Inferior parietal cortex (tissue), 1 donor: ENCODE measurements at regions not wholly inside any gene's neighbourhood (a gene's known extent, or its start where the extent isn't known, plus 50 kb on each side); places are given as distances from the start of the nearest gene placed in this dataset.

Experiments
- DNase-seq: peaks from one replicate; pipeline ENCODE4 v3.0.0-alpha.2; 2016; ENCODE audit errors: extremely low spot score

GRCh38 chr10:128897401-128898129 is 569.5 kb upstream of the MGMT start:
- DNase-seq = no peak

- DNase-seq = no peak
Measured at GRCh38 chr10:128898133-128898915, 568.7 kb upstream of the MGMT start.

- DNase-seq = no peak
Measured at GRCh38 chr10:128898916-128899195, 568.2 kb upstream of the MGMT start.

GRCh38 chr10:128900456-128900855 is 566.6 kb upstream of the MGMT start:
- DNase-seq = no peak

GRCh38 chr10:128901236-128901635 is 565.8 kb upstream of the MGMT start:
- no peak for DNase-seq

GRCh38 chr10:128902031-128902710 is 564.9 kb upstream of the MGMT start:
- DNase-seq = no peak

GRCh38 chr10:128907155-128907941 is 559.7 kb upstream of the MGMT start:
- DNase-seq = no peak

- DNase-seq = no peak
Measured at GRCh38 chr10:128908099-128908498, 558.9 kb upstream of the MGMT start.

GRCh38 chr10:128908499-128908898 is 558.5 kb upstream of the MGMT start:
- no peak for DNase-seq

GRCh38 chr10:128912568-128913311 is 554.3 kb upstream of the MGMT start:
- peak; percentile 71 for DNase-seq

GRCh38 chr10:128914681-128915080 is 552.4 kb upstream of the MGMT start:
- DNase-seq = no peak

- DNase-seq = no peak
Measured at GRCh38 chr10:128915630-128916029, 551.4 kb upstream of the MGMT start.

GRCh38 chr10:128916383-128916782 is 550.7 kb upstream of the MGMT start:
- DNase-seq = no peak

- no peak for DNase-seq
Measured at GRCh38 chr10:128921389-128922022, 545.5 kb upstream of the MGMT start.

GRCh38 chr10:128922172-128922571 is 544.9 kb upstream of the MGMT start:
- no peak for DNase-seq

GRCh38 chr10:128922619-128923196 is 544.3 kb upstream of the MGMT start:
- DNase-seq = no peak

GRCh38 chr10:128924918-128925317 is 542.1 kb upstream of the MGMT start:
- DNase-seq = no peak

- DNase-seq = no peak
Measured at GRCh38 chr10:128926711-128927110, 540.3 kb upstream of the MGMT start.

GRCh38 chr10:128927497-128928161 is 539.4 kb upstream of the MGMT start:
- DNase-seq = no peak

- no peak for DNase-seq
Measured at GRCh38 chr10:128928231-128928836, 538.7 kb upstream of the MGMT start.
